K562 (cell line): ENCODE measurements at regions not wholly inside any gene's neighbourhood (a gene's known extent, or its start where the extent isn't known, plus 50 kb on each side); places are given as distances from the start of the nearest gene placed in this dataset.

Source experiments
- ARNT ChIP-seq, 2 experiments: fragments of 450-650 bp; IDR thresholded peaks; 2 replicates each; pipeline ENCODE4 v1.6.1; 2016; ENCODE audit warnings: mild to moderate bottlenecking in 1 of 2
- CHCHD3 ChIP-seq: fragments of 250-450 bp; sonication (Bioruptor Pico); IDR thresholded peaks from 2 replicates; pipeline ENCODE4 v2.1.2; 2022; ENCODE audit warnings: mild to moderate bottlenecking
- E2F3 ChIP-seq: fragments of 250-450 bp; sonication (Bioruptor Pico); IDR thresholded peaks from 2 replicates; pipeline ENCODE4 v1.4.0; 2020; ENCODE audit warnings: mild to moderate bottlenecking
- GATAD2A ChIP-seq: fragments of 450-650 bp; IDR thresholded peaks from 2 replicates; pipeline ENCODE4 v1.6.1; 2017
- HLTF ChIP-seq: fragments of 450-650 bp; IDR thresholded peaks from 2 replicates; pipeline ENCODE4 v1.6.1; 2016
- HMGN3 ChIP-seq: IDR thresholded peaks from 2 replicates; pipeline ENCODE4 v1.6.1; 2011; ENCODE audit warnings: borderline replicate concordance, low read depth, mild to moderate bottlenecking, mixed read lengths, low read length; ENCODE audit not compliant: insufficient read length; ENCODE audit errors: extremely low read depth
- KLF10 ChIP-seq: fragments of 250-450 bp; sonication (Bioruptor Pico); IDR thresholded peaks from 2 replicates; pipeline ENCODE4 v1.6.1; 2021; ENCODE audit warnings: matching md5 sums
- MGA ChIP-seq: fragments of 450-650 bp; IDR thresholded peaks from 2 replicates; pipeline ENCODE4 v1.6.1; 2016; ENCODE audit warnings: mild to moderate bottlenecking, moderate library complexity
- PHTF2 ChIP-seq: fragments of 250-450 bp; sonication (Bioruptor Pico); IDR thresholded peaks from 2 replicates; pipeline ENCODE4 v1.5.0; 2021; ENCODE audit warnings: mild to moderate bottlenecking
- PML ChIP-seq: IDR thresholded peaks from 2 replicates; pipeline ENCODE4 v1.6.1; 2012; ENCODE audit warnings: low read length, inconsistent platforms
- PTBP1 ChIP-seq: fragments of 200-400 bp; formaldehyde crosslinking; IDR thresholded peaks from 2 replicates; pipeline ENCODE4 v1.6.1; 2017; ENCODE audit warnings: low read depth, low read length
- RAD21 ChIP-seq, 2 experiments: fragments of 250-450 bp in 1 of 2; fragments of 450-650 bp in 1 of 2; sonication (Bioruptor Pico) in 1 of 2; formaldehyde crosslinking in 1 of 2; IDR thresholded peaks in 1 of 2; conservative IDR thresholded peaks in 1 of 2; 2 replicates each; pipeline versions ENCODE4 v1.4.0 to v1.8.0; 2020 to 2022; ENCODE audit warnings: mild to moderate bottlenecking in 2 of 2, moderate library complexity in 1 of 2
- ZC3H8 ChIP-seq: fragments of 450-650 bp; IDR thresholded peaks from 2 replicates; pipeline ENCODE4 v1.6.1; 2017
- ZKSCAN8 ChIP-seq: fragments of 200-800 bp; sonication (Bioruptor generic); IDR thresholded peaks from 2 replicates; pipeline ENCODE4 v1.6.1; 2016; ENCODE audit warnings: missing genetic modification characterization, missing compliant biosample characterization
- TF ChIP-seq, protein P1 (sequence below): fragments of 250-450 bp; sonication (Bioruptor Pico); IDR thresholded peaks from 2 replicates; pipeline ENCODE4 v1.8.0; 2021; ENCODE audit warnings: borderline replicate concordance, mild to moderate bottlenecking, moderate library complexity; ENCODE audit not compliant: poor library complexity, severe bottlenecking
- TF ChIP-seq, protein P2 (sequence below), 2 experiments: fragments of 250-450 bp in 1 of 2; fragments of 450-650 bp in 1 of 2; sonication (Bioruptor Pico) in 1 of 2; IDR thresholded peaks; 2 replicates each; pipeline versions ENCODE4 v1.6.1 to v1.8.0; 2016 to 2021; ENCODE audit warnings: mild to moderate bottlenecking in 2 of 2, moderate library complexity in 2 of 2, missing compliant biosample characterization in 1 of 2, missing genetic modification characterization in 1 of 2

DNA sequence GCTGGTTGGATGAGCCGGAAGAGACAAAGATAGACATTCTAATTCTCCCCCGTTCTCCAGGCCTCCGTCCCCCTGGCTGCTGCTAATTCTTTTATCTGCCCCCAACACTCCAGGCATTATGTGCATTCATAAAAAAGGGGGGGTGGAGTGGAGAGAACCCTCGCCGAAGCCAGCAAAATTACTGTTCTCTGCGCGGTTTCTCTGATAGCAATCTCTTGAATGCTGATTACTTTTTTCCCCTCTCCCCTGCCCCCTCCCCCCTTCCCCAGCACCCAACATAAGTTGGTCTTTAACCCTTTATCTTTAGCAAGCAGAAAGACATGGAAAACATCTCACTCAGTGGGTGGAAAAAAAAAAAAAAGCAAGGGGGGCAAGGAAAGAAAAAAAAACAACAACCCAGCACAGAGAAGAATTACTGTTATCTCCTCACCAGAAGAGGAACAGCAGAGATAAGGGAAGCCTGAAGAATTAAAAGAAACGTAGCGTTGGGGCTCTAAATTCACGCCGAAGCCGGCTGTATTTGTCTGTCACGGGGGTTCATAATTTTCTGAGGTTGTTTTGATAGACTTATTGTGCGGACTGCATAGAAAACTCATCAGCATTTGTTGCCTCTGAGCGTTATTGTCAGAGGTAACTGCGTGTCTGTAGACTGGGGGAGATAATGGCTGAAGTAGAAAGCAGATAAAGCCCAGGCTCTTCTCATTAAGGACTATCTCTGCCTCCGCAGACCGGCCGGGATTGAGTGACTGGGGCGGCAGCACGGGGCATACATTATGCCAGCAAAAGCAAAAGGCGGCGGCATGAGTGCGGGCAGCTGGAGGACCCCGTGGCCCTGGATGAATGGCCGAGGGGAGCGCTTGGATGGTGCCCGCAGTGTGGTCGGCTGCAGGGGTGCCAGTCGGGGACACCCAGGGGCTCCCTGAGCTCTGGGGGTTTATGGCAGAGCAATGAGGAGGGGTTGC lies 126.9 kb downstream of the MRM1 start (continued):
- TF ChIP-seq, protein P1, sequence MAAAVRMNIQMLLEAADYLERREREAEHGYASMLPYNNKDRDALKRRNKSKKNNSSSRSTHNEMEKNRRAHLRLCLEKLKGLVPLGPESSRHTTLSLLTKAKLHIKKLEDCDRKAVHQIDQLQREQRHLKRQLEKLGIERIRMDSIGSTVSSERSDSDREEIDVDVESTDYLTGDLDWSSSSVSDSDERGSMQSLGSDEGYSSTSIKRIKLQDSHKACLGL (CRISPR knock-in tag), result no peak
- TF ChIP-seq MGA (no peak), HLTF (peak; percentile 73; the same call in 1 of the 2 replicates), ZKSCAN8 (CRISPR knock-in tag) (peak; percentile 25; the same call in 1 of the 2 replicates), ZC3H8 (no peak), PML (peak; percentile 76), RAD21 (CRISPR knock-in tag; conservative IDR thresholded peaks at IDR 0.05 in 1 of 2, IDR thresholded peaks at IDR 0.05 in 1 of 2) (no peak), PHTF2 (CRISPR knock-in tag) (no peak), PTBP1 (no peak), KLF10 (CRISPR knock-in tag) (no peak), CHCHD3 (CRISPR knock-in tag) (no peak), E2F3 (CRISPR knock-in tag) (no peak), GATAD2A (peak; percentile 78; the same call in 1 of the 2 replicates), HMGN3 (peak; percentile 96), ARNT (IDR thresholded peaks at IDR 0.05) (peak; percentile 80 to 84; a peak in 2 of 4 replicates)
- TF ChIP-seq, protein P2, sequence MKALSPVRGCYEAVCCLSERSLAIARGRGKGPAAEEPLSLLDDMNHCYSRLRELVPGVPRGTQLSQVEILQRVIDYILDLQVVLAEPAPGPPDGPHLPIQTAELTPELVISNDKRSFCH (CRISPR knock-in tag; IDR thresholded peaks at IDR 0.05), result no peak
- TF ChIP-seq, protein P2 (tag; IDR thresholded peaks at IDR 0.05), result no peak
